OCI-LY3 (cell line): ENCODE measurements at regions not wholly inside any gene's neighbourhood (a gene's known extent, or its start where the extent isn't known, plus 50 kb on each side); places are given as distances from the start of the nearest gene placed in this dataset.

ENCODE experiments used
- CTCF ChIP-seq: fragments of 200-600, 300-600 bp; sonication (generic); IDR thresholded peaks from 2 replicates; pipeline ENCODE4 v1.5.1; 2014; ENCODE audit warnings: antibody characterized with exemption, low read length, low read depth
- EZH2phosphoT487 ChIP-seq: fragments of 200-600 bp; shearing (Covaris generic); IDR thresholded peaks from 2 replicates; pipeline ENCODE4 v1.6.1; 2018; ENCODE audit warnings: antibody characterized with exemption, mixed run types, low read depth

- TF ChIP-seq CTCF (no peak), EZH2phosphoT487 (no peak)
Observed at GRCh38 chr6:14267885-14268660, 150.5 kb downstream of the CD83 start.
